ENCODE measurements at regions not wholly inside any gene's neighbourhood (a gene's known extent, or its start where the extent isn't known, plus 50 kb on each side); places are given as distances from the start of the nearest gene placed in this dataset.

DNA sequence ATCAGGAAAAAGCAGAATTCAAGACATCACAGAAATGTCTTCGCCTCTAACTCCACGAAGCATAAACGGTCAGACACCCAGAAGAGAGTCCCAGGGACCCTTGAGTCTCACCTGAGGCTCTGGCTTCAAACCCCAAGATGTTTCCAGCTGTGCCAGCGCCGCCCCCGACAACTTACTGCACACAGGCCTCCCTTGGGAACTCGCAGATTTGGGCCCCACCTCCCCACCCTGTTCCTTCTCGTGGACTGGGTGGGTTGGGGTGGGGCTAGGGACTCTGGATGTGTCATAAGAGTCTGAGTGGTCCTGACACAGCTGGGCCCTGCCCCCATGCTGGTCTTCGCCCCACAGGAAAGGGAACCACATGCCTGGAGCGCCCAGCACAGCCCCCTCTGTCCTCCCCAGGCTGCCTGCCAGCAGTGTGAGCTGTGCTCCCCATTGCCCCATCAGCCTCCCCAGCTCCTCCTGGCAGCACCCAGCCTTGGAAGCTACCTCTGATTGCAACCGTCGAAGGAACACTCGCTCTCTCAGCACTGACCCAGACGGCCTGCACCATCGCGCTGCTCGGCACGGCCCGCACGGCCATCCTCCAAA is 147.5 kb downstream of the CRYBB2 start:
- no peak for DNase-seq (ENCODE audit: low read depth)

DNA sequence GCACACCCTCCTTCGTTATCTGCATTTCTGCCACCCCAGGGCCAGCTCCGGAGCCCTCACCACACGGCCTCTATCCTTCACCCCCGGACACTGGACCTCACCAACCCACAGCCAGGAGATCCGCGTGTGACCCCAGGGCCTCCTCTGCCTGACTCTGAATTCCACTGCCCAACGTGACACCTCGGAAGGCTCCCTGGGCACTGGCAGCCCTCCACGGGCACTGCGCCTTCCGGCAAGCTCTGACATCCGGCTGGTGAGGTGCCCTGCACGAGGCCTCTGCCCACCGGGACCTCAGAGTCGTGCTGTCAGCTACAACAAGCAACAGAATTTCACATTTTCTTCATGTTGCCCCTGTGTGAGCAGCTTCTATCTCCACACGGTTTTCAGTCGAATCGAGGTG is 148.3 kb downstream of the CRYBB2 start:
- DNase-seq (ENCODE audit: low read depth) = no peak

DNA sequence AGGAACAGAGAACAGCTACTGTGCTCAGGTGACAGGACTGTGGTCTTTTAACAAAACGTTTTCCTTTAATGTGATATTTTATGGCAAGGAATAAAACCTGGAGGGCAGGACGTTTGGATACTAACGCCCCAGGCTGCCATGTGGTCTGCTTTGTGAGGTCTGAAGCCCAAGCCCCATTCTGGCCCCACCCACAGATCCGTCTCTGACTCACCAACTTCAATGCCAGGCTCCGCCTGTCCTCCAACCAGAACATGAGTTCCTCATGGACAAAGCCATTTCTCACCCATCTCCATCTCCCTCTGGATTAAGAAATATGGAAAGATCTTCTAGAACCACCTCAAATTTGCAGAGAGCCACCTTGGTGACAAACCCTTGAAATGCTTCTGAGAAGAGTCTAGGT is 148.8 kb downstream of the CRYBB2 start:
- DNase-seq (ENCODE audit: low read depth) = peak; percentile 78

DNA sequence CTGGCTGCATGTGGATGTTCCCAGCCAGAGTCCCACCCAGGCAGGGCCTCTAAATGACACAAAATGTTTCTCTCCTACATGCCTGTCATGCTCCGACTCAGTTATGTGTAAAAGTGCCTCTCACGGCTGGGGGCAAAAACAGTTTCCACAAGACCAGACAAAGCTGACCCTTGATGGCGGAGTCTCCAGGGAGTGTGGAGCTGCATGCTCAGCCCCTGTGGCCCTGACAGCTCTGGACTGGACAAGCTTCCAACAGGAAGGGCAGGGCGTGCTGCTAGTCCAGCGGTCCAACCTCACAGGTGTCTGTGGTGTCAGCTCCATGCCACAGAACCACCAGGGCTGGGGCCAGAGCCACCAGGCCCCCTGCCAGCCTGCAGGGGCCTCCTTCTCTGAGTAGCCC is 149.6 kb downstream of the CRYBB2 start:
- DNase-seq (ENCODE audit: low read depth) = no peak

DNA sequence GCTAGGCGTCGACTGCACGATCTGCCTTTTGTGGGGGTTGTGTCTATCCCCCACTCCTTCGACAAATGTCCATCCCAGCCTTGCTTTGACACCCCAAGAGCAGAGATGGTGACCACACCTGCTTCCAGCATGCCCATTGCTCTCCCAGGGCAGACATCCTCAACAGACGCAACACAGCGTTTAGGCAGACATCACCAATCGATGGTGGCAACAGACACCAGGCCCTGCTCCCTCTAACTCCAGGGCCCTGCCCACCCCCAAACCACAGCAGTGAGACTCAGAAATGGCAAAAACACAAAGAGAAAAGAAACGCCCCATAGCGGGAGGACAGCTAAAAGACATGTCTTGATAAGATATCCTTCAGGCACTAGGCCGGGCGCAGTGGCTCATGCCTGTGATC is 150.9 kb downstream of the CRYBB2 start:
- DNase-seq (ENCODE audit: low read depth) = no peak

DNA sequence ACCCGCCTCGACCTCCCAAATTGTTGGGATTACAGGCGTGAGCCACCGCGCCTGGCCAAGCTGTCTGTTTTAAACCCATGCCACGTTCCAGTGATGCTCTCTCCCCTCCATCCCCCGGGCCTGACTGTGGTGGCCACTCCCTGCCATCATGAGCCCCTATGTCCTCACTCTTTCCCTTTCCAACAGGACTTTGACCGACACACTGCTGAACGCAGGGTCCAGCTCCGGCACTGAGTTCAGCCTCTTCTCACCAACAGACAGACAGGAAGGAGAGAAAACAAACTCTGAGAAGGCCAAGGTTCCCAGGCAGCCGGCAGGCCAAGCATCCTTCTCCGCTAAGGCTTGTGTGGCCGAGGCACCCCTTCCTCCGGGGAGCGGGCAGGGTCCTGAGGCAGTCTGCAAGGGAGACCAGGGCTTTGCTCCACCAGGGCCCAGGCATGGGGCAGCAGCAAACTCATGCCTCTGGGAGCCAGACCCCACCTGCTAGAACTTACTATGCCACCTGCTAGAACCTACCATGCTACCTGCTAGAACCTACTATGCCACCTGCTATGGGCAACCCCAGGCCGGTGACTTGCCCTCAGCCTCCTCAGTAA is 152.7 kb downstream of the CRYBB2 start:
- DNase-seq (ENCODE audit: low read depth) = no peak

DNA sequence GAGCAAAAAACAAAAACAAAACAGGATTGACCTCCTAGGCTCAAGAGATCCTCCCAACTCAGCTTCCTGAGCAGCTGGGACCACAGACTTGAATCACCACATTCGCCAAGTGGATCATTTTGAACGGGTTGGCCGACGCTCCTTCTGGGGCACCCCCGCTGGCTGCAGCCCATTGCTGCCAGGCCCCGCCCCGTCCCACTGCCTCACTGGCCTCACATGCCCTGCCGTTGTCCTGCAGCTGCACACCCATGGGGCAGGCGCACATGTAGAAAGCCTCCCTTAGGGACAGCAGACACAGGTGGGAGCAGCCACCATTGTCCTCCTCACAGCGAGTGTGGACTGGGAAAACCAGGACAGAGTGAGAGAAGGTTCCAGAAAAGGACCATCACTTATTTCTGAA is 154.5 kb downstream of the CRYBB2 start:
- DNase-seq (ENCODE audit: low read depth) = no peak

DNA sequence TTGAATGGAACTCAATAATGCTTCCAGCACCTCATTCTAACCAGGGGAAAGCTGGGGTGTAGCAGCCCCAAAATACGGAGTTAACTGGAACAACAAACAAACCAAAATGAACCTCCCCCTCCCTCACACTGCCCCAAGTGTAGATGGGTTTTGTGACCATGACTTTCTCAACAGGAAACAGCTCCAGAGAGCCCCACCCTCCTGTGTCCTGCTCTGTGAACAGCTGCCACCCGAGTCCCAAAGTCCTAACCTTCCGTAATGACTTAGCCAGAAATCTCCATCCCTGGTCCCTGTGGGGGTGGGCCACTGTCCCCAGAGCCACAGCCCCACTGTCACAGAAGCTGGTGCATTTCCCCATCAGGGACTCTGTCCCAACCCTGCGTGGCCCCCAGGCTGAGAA is 155.4 kb downstream of the CRYBB2 start:
- DNase-seq (ENCODE audit: low read depth) = no peak

DNA sequence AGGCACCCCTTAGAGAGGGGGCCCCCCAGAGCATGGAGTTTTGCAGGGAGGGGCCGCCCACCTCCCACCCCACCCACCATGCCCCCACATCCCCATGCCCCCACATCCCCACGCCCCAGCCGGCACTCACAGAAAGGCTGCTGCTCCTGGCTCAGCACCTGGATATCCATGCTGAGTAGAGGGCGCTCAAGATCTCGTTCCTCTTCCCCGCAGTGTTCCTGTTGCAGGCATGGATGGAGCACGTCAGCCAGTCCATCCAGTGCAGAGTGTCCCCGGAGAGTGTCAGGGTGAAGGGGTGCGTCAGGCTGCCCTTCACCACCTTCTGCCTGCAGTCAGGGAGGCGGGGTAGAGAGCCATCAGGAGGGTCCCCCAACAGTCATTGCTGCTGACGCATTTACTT is 156.2 kb downstream of the CRYBB2 start:
- no peak for DNase-seq (ENCODE audit: low read depth)

DNA sequence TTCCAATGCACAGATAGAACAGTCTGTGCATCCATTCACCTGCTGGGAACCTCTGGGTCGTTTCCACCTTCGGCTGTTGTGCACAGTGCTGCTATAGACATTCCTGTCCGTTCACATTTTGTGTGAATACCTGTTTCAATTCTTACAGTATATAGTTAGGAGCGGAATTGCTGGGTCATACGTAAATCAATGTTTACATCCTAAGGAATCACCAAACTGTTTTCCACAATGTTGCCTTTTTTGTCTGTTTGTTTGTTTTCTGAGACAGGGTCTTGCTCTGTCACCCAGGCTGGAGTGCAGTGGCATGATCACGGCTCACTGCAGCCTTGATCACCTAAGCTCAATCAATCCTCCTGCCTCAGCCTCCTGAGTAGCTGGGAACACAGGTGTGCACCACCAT is 158.3 kb downstream of the CRYBB2 start:
- DNase-seq (ENCODE audit: low read depth) = no peak

DNA sequence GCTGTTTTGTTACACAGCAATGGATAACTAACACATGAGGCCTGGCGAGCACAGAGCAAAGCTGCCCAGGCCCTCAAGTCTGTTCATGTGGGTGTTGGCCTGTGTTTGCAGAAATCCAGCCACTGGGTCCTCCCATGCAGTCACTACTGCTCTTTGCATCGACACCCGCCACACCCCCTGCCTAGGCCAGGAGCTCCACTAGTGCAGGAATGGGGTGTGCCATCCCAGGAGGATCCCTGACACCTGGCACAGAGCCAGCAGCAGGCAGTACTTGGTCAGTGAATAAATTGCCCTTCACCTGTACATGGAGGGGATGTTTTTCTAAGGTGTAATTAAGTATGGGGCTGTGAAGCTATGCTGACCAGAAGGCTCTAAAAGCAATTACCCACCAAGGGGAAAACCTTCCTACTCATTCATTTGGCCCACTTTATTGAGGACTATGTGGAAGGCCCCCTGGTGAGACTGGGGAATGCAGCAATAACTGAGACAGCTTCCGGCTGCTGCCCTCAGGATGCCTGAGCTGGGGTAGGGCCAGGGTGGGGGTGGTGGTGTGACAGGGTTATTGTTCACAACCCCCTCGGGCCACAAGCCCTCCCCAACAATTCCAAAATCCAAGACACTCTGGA is 160.8 kb downstream of the CRYBB2 start:
- no peak for DNase-seq (ENCODE audit: low read depth)

DNA sequence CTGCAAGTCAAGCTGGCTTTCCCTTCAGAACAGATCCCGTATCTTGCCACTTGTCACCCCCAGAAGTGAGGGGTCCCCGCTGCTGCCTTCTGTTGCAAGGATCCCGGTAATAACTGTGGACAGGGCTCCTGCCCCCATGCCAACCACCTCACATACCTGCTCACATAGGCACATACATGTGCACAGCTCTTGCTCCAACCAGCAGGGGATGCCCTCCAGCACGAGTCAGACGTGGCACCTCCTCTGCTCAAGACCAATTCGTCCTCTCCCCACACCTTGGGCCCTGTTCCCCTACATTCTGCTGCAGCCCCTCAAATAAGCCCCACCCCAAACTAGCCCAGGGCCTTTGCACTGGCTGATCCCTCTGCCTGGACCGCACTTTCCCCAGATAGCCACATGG is 163.3 kb downstream of the CRYBB2 start:
- DNase-seq (ENCODE audit: low read depth) = no peak

DNA sequence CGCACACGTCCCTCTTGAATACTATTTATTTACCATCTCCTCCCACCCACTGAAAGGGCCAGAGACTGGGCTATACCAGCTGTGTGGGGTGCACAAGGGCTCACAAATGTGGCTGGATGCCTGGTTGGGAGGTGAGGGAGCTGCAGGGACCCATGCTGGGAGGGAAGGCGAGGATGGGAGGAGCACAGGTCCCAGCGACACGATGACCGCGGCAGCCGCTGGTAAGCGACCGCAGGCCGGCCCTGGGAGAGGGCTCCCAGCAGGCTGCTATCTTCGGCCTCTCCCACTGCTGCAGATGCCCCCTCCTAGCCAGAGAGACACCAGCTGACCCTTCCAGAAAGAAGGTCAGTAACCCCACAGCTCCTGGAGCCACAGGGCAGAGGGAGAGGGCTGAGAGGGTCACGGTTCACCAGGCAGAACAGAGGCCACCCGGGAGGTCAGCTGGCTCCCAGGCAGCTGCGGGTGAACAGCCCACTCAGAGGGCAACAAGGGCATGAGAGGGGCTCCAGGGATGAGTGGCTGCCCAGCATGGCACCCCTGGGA is 163.9 kb downstream of the CRYBB2 start:
- no peak for DNase-seq (ENCODE audit: low read depth)

DNA sequence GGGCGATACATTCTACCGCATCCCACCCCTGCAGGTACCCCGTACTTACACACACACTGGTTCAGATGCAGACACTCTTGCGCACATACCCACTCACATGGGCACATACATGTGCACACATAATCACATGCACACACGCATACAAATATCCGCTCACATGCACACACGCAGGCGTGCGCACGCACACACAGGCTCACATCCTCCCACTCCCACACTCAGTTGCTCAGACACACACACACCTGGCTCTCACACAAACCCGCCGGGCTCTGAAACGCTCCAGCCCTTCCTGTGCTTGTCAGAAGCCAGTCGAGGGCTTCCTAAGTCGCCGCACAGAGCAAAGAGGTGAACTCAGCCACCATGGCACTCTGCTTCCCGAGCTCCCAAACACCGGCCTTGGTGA is 164.5 kb downstream of the CRYBB2 start:
- no peak for DNase-seq (ENCODE audit: low read depth)

DNA sequence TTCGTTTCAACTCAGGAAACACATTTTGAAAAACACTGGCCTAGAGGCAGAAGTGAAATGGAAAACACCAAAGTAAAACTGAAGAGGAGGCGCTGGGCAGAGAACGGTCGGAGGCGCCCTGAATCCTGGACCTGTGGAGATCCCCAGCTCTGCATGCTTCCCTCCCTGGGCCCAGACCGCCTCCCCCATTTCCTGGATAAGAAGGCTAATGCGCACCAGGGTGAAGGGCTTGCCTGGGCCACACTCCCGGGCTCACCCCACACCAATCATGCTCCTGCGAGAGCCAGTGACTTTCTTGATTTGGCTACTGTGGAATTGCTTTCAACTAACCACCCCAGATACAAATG is 167.1 kb downstream of the CRYBB2 start:
- DNase-seq (ENCODE audit: low read depth) = no peak

DNA sequence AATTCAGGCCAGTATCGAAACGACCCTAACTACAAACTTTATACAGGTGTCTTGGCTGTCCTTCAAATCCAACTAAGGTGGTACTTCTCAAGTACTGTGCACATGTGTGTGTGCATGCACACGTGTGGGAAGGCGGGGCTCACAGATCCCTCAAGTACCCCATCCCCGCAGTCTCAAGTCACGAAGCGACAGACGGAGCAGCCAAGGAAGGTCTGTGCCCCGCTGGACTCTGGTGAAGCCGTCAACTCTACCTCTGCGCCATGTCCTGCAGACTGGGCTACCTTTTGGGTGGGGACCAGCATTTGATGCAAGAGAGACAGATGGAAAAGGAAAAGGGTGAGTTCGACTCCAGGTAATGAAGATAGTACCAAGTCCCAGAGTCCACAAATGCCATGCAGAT is 169.0 kb downstream of the CRYBB2 start:
- no peak for DNase-seq (ENCODE audit: low read depth)

DNA sequence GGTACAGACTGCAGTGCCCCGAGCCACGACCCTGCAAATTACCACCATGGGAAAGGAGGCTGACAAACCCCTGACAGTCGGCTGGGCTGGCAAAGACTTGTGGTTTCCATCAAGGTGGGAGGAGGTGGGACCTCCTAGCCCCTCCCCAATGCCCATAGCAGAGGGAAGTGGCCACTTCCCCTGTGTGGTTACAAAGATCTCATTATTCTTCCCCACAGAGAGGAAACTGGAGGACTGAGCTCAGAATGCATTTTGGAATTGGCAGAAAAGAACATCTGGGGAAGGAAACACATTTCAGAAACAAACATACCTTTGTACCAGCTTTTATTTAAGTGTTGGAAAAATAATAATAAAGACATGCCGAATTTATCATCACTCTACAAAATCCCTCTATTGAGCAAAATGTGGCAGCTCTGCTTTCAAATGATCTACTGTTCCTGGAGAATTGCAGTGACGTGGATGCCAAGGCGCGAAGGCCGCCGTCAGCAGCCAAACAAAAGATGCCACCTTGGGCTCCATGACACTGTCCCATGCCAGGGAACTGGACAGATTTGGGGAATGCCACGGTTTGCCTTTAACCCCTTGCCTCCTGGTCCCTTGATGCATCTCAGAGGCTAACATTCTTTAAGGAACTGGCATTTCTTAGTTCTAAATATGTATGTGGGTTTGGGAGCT is 169.6 kb downstream of the CRYBB2 start:
- no peak for DNase-seq (ENCODE audit: low read depth)

DNA sequence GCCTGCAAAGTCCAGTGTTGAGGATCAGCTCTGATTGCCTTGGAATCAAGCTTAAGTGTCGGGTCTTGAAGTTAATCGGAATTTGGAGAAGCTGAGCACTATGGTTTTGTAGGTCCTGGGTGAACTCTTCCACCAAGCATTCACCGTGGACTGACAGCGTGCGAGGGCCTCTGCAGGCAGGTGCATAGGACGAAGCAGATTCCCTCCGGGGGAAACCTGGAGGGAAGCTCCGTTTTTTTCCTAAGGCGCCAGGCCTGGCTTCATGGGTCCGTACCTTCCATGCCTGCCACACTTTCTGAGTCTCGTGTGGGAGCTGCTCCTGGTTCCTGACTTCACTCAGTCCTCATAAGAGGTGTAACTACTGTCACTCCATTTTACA is 170.1 kb downstream of the CRYBB2 start:
- DNase-seq (ENCODE audit: low read depth) = no peak

DNA sequence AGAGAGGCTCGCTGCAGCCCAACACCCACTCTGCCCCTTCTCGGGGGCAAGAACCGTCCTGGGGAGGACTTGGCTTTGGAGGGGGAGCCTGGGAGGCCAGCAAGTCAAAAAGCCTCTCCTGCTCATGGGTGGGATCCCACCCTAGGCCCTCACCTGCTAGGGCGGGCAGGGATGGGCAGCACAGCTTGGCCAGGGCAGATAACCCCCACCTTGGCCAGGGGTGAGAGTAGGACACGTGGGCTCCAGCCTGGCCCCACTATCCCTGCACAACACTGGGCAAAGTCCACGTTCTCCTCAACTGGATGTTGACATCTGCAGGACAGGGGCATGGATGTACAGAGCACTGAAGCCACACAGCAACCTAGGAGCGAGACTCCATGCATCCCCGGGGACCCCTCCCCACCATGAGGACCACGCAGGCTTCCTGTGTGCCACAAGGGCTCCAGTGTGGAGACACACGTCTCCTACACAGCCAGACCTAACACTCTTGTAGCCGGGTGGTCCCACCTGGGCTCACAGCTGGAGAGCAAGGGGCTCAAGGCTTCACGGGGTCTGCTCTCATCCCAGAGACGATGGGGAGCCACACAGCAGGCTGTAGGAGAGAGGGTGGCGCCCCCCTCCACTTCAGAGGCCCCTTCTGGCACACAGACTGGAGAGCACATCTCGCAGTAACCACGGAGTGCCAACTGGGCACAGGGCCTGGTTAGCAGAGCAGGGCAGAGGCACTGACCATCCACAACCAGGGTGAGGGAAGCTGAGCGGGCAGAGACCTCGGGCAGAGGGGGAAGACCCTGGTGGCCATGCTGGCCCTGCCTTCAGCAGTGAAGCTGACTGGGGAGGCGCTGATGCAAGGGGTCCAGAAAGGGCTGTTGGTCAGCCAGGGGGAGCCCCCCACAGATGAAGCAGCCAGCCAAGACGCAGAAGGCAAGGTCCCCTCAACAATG is 171.1 kb downstream of the CRYBB2 start:
- no peak for DNase-seq (ENCODE audit: low read depth)

DNA sequence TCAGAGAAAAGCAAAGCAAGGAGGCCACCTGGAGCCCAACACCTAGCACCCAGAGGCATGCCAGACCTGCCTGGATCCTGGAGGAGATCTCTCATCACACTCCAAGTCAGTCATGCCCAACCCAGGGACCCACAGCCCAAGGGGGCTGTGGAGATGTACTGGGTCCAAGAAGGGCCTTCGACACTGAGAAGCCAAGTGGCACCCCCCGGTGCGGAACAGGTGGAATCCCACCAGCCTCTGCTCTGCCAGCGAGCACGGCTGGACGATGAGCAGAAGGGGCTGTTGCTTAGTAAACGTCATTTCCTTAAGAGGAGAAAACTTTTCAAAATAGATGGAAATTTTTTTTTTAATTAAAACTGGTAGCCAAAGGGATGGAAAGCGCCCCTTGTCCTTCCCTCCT is 171.9 kb upstream of the GRK3 start:
- DNase-seq (ENCODE audit: low read depth) = no peak

DNA sequence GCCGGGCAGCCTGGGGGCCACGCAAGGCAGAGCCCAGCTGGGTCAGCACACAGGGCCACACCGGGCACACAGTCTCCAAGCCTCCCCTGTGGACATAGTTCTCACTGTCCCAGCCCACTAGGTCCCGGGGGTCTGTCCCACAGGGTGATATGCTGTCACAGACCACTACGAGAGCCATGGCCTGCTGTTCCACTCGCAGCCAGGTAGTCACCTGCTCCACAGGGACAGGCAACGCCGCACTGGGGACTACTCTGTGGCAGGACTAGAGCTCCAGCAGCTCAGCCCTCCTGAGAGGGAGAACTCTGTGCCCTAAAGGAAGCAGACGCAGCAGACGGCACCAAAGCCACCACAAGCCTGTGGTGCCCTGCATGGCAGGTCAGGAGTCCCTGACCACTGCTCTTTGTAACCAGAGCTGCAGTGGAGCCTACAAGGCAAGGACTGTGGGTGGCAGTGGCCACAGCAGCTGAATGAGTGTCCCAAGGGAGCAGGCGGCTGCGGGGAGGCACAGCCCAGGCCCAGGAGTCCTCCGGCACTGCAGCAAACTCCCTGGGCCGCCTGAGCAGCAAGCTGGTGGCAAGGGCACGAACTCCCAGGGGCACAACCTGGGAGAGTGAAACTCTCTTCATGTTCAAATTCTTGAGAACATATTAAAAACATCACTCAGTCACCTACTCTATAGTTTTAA is 171.2 kb upstream of the GRK3 start:
- no peak for DNase-seq (ENCODE audit: low read depth)

DNA sequence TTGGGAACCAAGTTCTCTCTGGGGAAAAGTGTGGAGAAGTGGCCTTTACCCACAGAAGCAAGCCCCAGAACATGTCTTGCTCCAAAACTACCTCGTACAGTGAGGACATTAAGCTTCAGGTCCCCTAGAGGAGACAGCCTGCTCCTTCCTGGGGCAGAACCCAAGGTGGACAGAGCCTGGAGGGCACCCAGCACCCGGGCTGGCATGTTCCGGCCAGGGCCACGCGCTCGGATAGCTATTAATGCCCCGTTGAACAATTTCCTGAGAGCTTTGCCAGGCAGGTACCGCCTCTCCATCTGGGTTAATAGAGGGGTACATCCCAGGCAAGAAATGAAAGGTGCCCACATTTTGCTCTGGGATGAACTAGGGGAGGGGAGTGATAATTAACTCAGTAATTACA is 169.0 kb upstream of the GRK3 start:
- no peak for DNase-seq (ENCODE audit: low read depth)

All from iris pigment epithelial cell (primary cell).